ENCODE measurements at regions not wholly inside any gene's neighbourhood (a gene's known extent, or its start where the extent isn't known, plus 50 kb on each side); places are given as distances from the start of the nearest gene placed in this dataset.

DNA sequence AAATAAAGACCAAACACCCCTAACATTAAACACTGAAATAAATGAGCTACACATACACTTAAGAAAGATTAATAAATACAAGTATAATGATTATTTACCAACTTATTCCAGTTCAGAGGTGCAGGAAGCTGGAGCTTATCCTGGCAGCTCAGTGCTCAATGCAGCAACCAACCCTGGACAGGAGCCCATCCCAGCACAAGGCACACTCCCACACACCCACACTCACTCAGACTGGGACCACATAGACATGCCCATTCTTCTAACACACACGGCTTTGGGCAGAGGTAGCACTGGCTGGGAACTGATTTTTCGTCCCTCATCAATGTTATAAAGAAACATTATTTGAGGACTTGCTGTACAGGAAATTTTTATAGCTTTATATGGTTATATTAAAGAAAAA, 797.4 kb downstream of the RPS29 start:
- no peak for DNase-seq (ENCODE audit: low read depth)
- H3K4me3 ChIP-seq (ENCODE audit: low read depth, low read length): no peak overlapping the region
- in situ Hi-C loops (cut with HindIII; ENCODE audit: low sequenced_read_pairs): no loop called here
- TF ChIP-seq, protein P1, sequence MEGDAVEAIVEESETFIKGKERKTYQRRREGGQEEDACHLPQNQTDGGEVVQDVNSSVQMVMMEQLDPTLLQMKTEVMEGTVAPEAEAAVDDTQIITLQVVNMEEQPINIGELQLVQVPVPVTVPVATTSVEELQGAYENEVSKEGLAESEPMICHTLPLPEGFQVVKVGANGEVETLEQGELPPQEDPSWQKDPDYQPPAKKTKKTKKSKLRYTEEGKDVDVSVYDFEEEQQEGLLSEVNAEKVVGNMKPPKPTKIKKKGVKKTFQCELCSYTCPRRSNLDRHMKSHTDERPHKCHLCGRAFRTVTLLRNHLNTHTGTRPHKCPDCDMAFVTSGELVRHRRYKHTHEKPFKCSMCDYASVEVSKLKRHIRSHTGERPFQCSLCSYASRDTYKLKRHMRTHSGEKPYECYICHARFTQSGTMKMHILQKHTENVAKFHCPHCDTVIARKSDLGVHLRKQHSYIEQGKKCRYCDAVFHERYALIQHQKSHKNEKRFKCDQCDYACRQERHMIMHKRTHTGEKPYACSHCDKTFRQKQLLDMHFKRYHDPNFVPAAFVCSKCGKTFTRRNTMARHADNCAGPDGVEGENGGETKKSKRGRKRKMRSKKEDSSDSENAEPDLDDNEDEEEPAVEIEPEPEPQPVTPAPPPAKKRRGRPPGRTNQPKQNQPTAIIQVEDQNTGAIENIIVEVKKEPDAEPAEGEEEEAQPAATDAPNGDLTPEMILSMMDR (IDR thresholded peaks at IDR 0.05; ENCODE audit: low read depth, low read length, missing control alignments): no peak

DNA sequence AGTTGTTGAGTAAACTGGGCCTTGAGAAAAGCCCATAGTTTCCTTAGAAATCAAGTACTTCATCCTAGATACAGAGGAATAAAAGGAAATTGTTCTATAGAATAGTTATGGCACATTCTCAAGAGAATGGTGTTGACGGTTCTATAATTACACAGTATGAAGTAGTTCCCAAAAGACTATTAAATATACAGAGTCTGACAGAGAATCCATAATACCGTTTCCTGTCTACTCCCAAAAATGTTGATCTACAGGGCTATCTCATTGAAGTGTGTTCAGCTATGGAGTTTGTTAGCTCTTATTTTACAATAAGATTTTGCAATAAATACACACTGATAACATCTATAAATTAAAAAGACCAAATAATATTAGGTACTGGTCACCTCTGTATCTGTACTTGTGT, 799.7 kb downstream of the RPS29 start:
- in situ Hi-C loops (cut with HindIII; ENCODE audit: low sequenced_read_pairs): no loop called here
- no peak overlapping the region for H3K4me3 ChIP-seq (ENCODE audit: low read depth, low read length)
- TF ChIP-seq, protein P1 (IDR thresholded peaks at IDR 0.05; ENCODE audit: low read depth, low read length, missing control alignments): no peak

DNA sequence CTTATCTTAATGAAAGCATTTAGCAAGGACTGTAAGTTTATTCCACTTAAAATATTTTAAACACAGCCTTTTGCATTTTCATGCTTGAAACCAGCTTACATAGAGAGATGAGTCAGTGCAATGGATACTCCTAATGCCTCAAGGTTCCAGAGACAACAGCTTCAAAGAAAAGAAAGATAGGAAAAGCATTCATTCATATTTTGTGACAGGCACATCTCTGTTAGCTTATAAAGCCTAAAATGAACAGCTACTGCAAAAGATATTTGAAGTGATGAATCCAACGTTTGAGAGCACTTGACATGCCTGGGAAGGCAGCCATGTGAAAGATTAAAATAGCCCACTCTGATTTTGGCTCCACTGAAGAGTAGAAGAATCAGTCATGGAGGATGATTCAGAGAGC, 814.5 kb downstream of the RPS29 start:
- in situ Hi-C loops (cut with HindIII; ENCODE audit: low sequenced_read_pairs): no loop called here
- DNase-seq (ENCODE audit: low read depth): peak; percentile 6
- TF ChIP-seq, protein P1 (IDR thresholded peaks at IDR 0.05; ENCODE audit: low read depth, low read length, missing control alignments): no peak
- no peak overlapping the region for H3K4me3 ChIP-seq (ENCODE audit: low read depth, low read length)

More for the DNA sequence above, 799.7 kb downstream of the RPS29 start:
- no peak for DNase-seq (ENCODE audit: low read depth)

DNA sequence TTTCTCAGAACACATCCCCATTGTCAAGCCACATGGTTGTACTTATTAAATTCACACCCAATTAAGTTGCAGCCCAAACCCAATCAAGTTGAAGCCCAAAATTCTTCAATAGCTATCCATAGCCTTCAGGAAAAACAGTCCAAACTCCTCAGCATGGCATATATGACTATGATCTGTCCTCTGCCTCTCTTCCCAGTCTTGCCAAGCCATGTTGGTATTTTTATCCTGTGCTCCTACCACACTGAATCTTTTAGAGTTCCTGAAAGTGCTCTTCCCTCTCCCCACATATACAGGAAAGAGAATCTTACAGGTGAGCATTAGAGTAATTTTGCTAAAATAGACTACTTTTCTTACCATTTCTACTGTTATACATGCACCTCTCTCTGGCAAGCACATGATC, 834.9 kb downstream of the RPS29 start:
- H3K4me3 ChIP-seq (ENCODE audit: low read depth, low read length): no peak overlapping the region
- in situ Hi-C loops (cut with HindIII; ENCODE audit: low sequenced_read_pairs): no loop called here
- TF ChIP-seq, protein P1 (IDR thresholded peaks at IDR 0.05; ENCODE audit: low read depth, low read length, missing control alignments): no peak
- DNase-seq (ENCODE audit: low read depth): no peak

DNA sequence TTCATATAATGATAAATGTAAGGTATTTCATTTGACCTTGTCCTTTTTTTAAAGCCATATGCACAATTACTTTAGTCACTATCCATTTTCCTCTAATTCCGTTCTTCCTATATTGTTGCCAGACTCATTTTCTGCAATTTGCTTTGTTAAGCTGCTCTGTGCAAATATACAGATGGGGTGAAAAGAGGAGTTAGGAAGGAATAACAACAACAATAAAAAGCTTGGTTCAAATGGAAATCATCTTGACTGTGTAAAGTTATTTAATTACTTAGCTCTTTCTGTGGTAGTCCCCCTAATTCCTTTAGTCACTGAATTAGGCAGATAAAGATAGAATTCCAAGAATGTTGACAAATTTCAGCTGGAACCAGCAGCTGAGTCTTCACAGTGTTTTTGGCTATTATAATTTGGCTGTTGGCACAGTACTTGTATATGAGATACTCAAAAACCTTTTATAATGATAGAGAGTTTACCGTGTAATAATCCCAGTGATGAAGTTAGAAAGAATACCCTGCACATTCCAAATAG, 838.0 kb downstream of the RPS29 start:
- no peak overlapping the region for H3K4me3 ChIP-seq (ENCODE audit: low read depth, low read length)
- TF ChIP-seq, protein P1 (IDR thresholded peaks at IDR 0.05; ENCODE audit: low read depth, low read length, missing control alignments): no peak
- in situ Hi-C loops (cut with HindIII; ENCODE audit: low sequenced_read_pairs): no loop called here
- DNase-seq (ENCODE audit: low read depth): no peak

DNA sequence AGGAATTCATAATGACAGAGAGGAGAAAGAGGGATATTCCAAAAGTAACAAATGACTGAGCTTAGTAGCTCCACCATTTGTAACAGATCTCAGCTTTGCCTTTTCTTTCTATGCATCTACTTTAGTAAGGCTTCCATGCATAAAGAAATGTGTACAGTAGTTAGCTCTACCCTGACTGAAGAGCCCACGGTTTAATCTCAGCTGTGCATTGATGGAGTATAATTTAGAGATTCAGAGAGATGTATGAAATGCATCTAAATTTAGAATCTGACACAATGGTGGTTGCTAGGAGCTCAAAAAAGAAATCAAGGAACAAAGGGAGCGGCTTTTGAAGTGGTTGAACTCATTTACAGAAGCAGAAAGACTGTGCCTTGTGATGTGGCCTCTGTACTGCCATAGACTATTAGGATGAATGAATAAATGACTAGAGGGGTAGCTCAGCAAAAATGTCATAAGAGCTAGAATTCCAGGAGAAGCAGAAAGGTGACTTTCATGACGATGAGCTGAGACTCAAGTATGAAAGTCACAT, 838.6 kb downstream of the RPS29 start:
- H3K4me3 ChIP-seq (ENCODE audit: low read depth, low read length): no peak overlapping the region
- TF ChIP-seq, protein P1 (IDR thresholded peaks at IDR 0.05; ENCODE audit: low read depth, low read length, missing control alignments): no peak
- in situ Hi-C loops (cut with HindIII; ENCODE audit: low sequenced_read_pairs): no loop called here
- DNase-seq (ENCODE audit: low read depth): no peak

All from astrocyte of the cerebellum (primary cell).